Ureter (tissue), 1 donor: ENCODE measurements at regions not wholly inside any gene's neighbourhood (a gene's known extent, or its start where the extent isn't known, plus 50 kb on each side); places are given as distances from the start of the nearest gene placed in this dataset.

Experiments used
- DNase-seq: peaks from one replicate; pipeline ENCODE4 v3.0.0-alpha.2; 2020; ENCODE audit warnings: low spot score
- donor health status: DM: yes; HTN: yes; CAD: no.

- DNase-seq: no peak
Observed at GRCh38 chr5:168147568-168148360, 143.7 kb upstream of the WWC1 start.

GRCh38 chr5:168151041-168151440 lies 140.4 kb upstream of the WWC1 start:
- DNase-seq: no peak

GRCh38 chr5:168152660-168153059 lies 138.8 kb upstream of the WWC1 start:
- no peak for DNase-seq

GRCh38 chr5:168153263-168153875 lies 138.1 kb upstream of the WWC1 start:
- DNase-seq: no peak

GRCh38 chr5:168153876-168154270 lies 137.6 kb upstream of the WWC1 start:
- no peak for DNase-seq

GRCh38 chr5:168155585-168155984 lies 135.9 kb upstream of the WWC1 start:
- DNase-seq: no peak

- DNase-seq: no peak
Observed at GRCh38 chr5:168156170-168156569, 135.3 kb upstream of the WWC1 start.

- DNase-seq: no peak
Observed at GRCh38 chr5:168157141-168157540, 134.3 kb upstream of the WWC1 start.

GRCh38 chr5:168159425-168159824 lies 132.0 kb upstream of the WWC1 start:
- no peak for DNase-seq

GRCh38 chr5:168162464-168162863 lies 129.0 kb upstream of the WWC1 start:
- DNase-seq: no peak

GRCh38 chr5:168163966-168164365 lies 127.5 kb upstream of the WWC1 start:
- no peak for DNase-seq

GRCh38 chr5:168165221-168165914 lies 126.1 kb upstream of the WWC1 start:
- no peak for DNase-seq

GRCh38 chr5:168165977-168166376 lies 125.5 kb upstream of the WWC1 start:
- no peak for DNase-seq

GRCh38 chr5:168167338-168167737 lies 124.1 kb upstream of the WWC1 start:
- DNase-seq: no peak

GRCh38 chr5:168168978-168169698 lies 122.3 kb upstream of the WWC1 start:
- no peak for DNase-seq

GRCh38 chr5:168169791-168170190 lies 121.7 kb upstream of the WWC1 start:
- no peak for DNase-seq

GRCh38 chr5:168171901-168172759 lies 119.3 kb upstream of the WWC1 start:
- no peak for DNase-seq

- DNase-seq: no peak
Observed at GRCh38 chr5:168172760-168173223, 118.7 kb upstream of the WWC1 start.

GRCh38 chr5:168174376-168174775 lies 117.1 kb upstream of the WWC1 start:
- no peak for DNase-seq

- DNase-seq: no peak
Observed at GRCh38 chr5:168176251-168176650, 115.2 kb upstream of the WWC1 start.

GRCh38 chr5:168176941-168177340 lies 114.5 kb upstream of the WWC1 start:
- DNase-seq: no peak
